Activated CD8-positive, alpha-beta T cell treated with anti-CD3 and anti-CD28 coated beads, Interleukin-2, amount 10 ng/mL, durations not matched to agents 7 days and 5 days (primary cell): ENCODE measurements at regions not wholly inside any gene's neighbourhood (a gene's known extent, or its start where the extent isn't known, plus 50 kb on each side); places are given as distances from the start of the nearest gene placed in this dataset.
"Not testable (repeated sequence)": the region's sequence is repeated elsewhere in the genome, so short reads cannot be mapped to it uniquely, and the experiment has no call there.

ENCODE experiments used
- ATAC-seq: fragments of 150-1000 bp; cut with Tn5 transposase; one replicate; pipeline ENCODE4 v1.10.0; 2021; ENCODE audit warnings: moderate library complexity
- CTCF ChIA-PET: fragments of 350-600 bp; sonication (Branson Sonifier 250); formaldehyde crosslinking; loops from one replicate; lab custom pipeline; 2021; ENCODE audit warnings: antibody characterized with exemption; lab: Charles Lee
- POLR2A ChIA-PET: fragments of 350-600 bp; sonication (Branson Sonifier 250); formaldehyde crosslinking; loops from one replicate; lab custom pipeline; 2021; ENCODE audit warnings: antibody characterized with exemption; lab: Charles Lee
- DNase-seq: peaks from one replicate; pipeline ENCODE4 v3.0.0-alpha.2; 2020
- H3K27ac Mint-ChIP-seq: one replicate; pipeline ENCODE4 v1.8.0; 2021; ENCODE audit warnings: mild to moderate bottlenecking, mixed read lengths
- H3K27me3 Mint-ChIP-seq: one replicate; pipeline ENCODE4 v1.8.0; 2021; ENCODE audit warnings: low read depth, mixed read lengths
- H3K36me3 Mint-ChIP-seq: one replicate; pipeline ENCODE4 v1.8.0; 2021; ENCODE audit warnings: low read depth, mixed read lengths
- H3K4me1 Mint-ChIP-seq: one replicate; pipeline ENCODE4 v1.8.0; 2021; ENCODE audit warnings: low read depth, mixed read lengths
- H3K4me3 Mint-ChIP-seq: one replicate; pipeline ENCODE4 v1.8.0; 2021; ENCODE audit warnings: mild to moderate bottlenecking, mixed read lengths
- H3K9me3 Mint-ChIP-seq: one replicate; pipeline ENCODE4 v1.8.0; 2022; ENCODE audit warnings: mixed read lengths; ENCODE audit not compliant: insufficient read depth

DNA sequence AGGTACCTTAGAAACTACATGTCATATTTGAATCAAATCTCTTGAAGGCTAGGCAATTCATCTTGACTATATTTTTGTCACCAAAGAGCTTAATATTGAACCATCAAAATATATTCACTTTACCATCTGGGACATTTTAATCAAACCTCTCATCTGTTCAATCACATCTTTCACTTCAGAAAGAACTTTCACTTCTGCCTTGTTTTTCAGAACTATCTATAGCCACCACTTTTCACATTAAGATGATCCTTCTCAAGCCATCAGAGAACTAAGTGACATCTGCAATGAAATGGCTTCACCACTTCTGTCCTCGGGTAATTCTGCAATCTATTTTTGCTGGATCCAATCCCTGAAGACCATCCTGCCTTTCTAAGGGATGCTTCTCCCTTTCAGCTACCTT is 57.8 kb downstream of the OR2B2 start:
- Mint-ChIP-seq H3K27ac (no peak overlapping the region), H3K9me3 (no peaks in the 10 kb centered on the region), H3K27me3 (peaks cover 7% of the 10 kb centered on the region), H3K4me1 (no peaks in the 10 kb centered on the region), H3K36me3 (no peaks in the 10 kb centered on the region), H3K4me3 (no peak overlapping the region)
- ATAC-seq (no peak), DNase-seq (no peak)
- ChIA-PET POLR2A (interaction anchor here (0.7 to 8.4 kb wide), 6 partner anchors 11 to 47 kb away, joined by 3 to 135 read pairs (median 3); a partner anchor contains a TSS), CTCF (no interaction called here)

- Mint-ChIP-seq H3K4me3 (no peak overlapping the region), H3K9me3 (no peaks in the 10 kb centered on the region), H3K36me3 (no peaks in the 10 kb centered on the region), H3K4me1 (no peaks in the 10 kb centered on the region), H3K27me3 (peaks cover 12% of the 10 kb centered on the region), H3K27ac (no peak overlapping the region)
- no peak for DNase-seq
- ChIA-PET POLR2A (interaction anchor here (1.2 to 8.4 kb wide), 6 partner anchors 11 to 42 kb away, joined by 3 to 135 read pairs (median 9); a partner anchor contains a TSS), CTCF (interaction anchor here (0.7 to 1.4 kb wide), 4 partner anchors 10 to 71 kb away, joined by 3 to 6 read pairs (median 4); a partner anchor contains a TSS)
- ATAC-seq: no peak
These were observed 60.8 kb downstream of the OR2B2 start for GRCh38 chr6:27851440-27851839.

DNA sequence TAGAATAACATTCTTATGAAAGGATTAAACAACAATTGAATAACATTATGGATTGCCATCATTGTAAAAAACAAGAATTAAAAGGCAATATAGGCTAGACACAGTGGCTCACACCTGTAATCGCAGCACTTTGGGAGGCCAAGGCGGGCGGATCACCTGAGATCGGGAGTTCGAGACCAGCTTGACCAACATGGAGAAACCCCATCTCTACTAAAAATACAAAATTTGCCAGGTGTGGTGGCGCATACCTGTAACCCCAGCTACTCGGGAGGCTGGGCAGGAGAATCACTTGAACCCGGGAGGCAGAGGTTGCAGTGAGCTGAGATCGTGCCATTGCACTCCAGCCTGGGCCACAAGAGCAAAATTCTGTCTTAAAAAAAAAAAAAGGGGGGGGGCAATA is 63.2 kb downstream of the OR2B2 start:
- H3K27me3 Mint-ChIP-seq: peaks cover 12% of the 10 kb centered on the region
- H3K4me1 Mint-ChIP-seq, DNase-seq, ATAC-seq, H3K4me3 Mint-ChIP-seq, H3K27ac Mint-ChIP-seq, H3K9me3 Mint-ChIP-seq, H3K36me3 Mint-ChIP-seq: not testable (repeated sequence)
- POLR2A ChIA-PET: interaction anchor here (1.2 to 8.4 kb wide), 4 partner anchors 11 to 44 kb away, joined by 4 to 135 read pairs (median 27); a partner anchor contains a TSS
- CTCF ChIA-PET: interaction anchor here (1.0 to 1.3 kb wide), 2 partner anchors 12 to 16 kb away, joined by 3 read pairs; a partner anchor contains a TSS

GRCh38 chr6:27847706-27848105 is 64.5 kb downstream of the OR2B2 start:
- ATAC-seq: no peak
- CTCF ChIA-PET: no interaction called here
- peaks cover 3% of the 10 kb centered on the region for H3K36me3 Mint-ChIP-seq
- DNase-seq: no peak
- no peak overlapping the region for H3K4me3 Mint-ChIP-seq
- no peak overlapping the region for H3K27ac Mint-ChIP-seq
- POLR2A ChIA-PET: interaction anchor here (0.9 to 5.4 kb wide), 4 partner anchors 9 to 18 kb away, joined by 4 to 50 read pairs (median 23); a partner anchor contains a TSS
- H3K27me3 Mint-ChIP-seq: peaks cover 12% of the 10 kb centered on the region
- no peaks in the 10 kb centered on the region for H3K4me1 Mint-ChIP-seq
- no peaks in the 10 kb centered on the region for H3K9me3 Mint-ChIP-seq

- Mint-ChIP-seq H3K4me3 (no peak overlapping the region), H3K27ac (no peak overlapping the region), H3K4me1 (peaks cover 15% of the 10 kb centered on the region), H3K27me3 (no peaks in the 10 kb centered on the region), H3K9me3 (no peaks in the 10 kb centered on the region), H3K36me3 (peaks cover 17% of the 10 kb centered on the region)
- ATAC-seq (no peak), DNase-seq (no peak)
- ChIA-PET POLR2A (interaction anchor here (0.6 to 15.4 kb wide), 7 partner anchors 10 to 52 kb away, joined by 3 to 2805 read pairs (median 4); a partner anchor contains a TSS), CTCF (no interaction called here)
These were observed 71.6 kb downstream of the OR2B2 start for GRCh38 chr6:27840572-27840971.

DNA sequence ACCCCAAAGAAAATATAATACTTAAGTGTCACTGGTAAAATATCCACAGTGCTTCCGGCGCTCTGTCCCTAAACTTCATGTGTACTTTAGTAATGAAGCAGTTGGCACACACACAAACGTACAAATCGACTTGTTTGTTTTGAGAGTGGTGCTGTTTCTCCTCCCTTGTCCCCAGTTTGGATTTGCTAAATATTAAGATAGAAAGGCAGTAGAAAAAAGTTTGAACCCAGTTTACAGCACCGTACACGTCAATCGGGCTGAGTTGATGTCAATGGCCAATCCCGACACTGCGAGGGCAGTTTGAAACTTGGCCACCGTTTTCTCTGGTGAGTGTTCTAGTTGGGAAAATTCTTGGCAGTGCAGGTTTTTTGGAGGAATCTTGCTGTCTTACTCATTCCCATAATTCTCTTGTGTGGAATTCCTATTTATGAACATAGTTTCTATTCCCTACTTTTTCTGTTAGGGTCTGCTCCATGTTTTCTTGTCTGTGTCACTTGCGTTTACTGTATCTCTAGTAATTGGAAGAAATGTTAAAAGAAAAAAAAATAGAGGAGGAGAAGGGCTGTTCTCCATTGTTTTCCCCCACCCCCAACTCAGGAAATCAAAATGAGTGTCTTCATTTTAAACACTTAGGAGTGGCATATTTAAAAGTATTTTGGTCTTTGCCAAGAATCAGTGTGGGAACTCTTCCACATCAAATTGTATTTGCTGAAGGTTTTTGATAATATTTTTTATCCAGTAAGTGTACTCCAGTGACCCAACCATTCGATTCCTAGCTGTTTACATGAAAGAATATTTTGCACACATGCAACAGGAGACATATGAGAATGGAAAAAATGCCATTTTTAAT is 72.3 kb downstream of the OR2B2 start:
- peaks cover 20% of the 10 kb centered on the region for H3K36me3 Mint-ChIP-seq
- no peak overlapping the region for H3K4me3 Mint-ChIP-seq
- no peaks in the 10 kb centered on the region for H3K9me3 Mint-ChIP-seq
- no peaks in the 10 kb centered on the region for H3K27me3 Mint-ChIP-seq
- ChIA-PET CTCF (interaction anchor here (4.4 to 5.3 kb wide), 3 partner anchors 26 to 54 kb away, joined by 19 to 72 read pairs (median 43); a partner anchor contains a TSS), POLR2A (interaction anchor here (0.6 to 15.4 kb wide), 24 partner anchors 9 to 1808 kb away, joined by 3 to 2805 read pairs (median 30); a partner anchor contains a TSS)
- DNase-seq (peak; percentile 53), ATAC-seq (no peak)
- H3K4me1 Mint-ChIP-seq: peaks cover 21% of the 10 kb centered on the region
- no peak overlapping the region for H3K27ac Mint-ChIP-seq

GRCh38 chr6:27838945-27839625 is 73.1 kb downstream of the OR2B2 start:
- CTCF ChIA-PET: interaction anchor here (1.7 to 5.3 kb wide), 6 partner anchors 10 to 55 kb away, joined by 5 to 72 read pairs (median 19); a partner anchor contains a TSS
- Mint-ChIP-seq H3K27ac (no peak overlapping the region), H3K27me3 (no peaks in the 10 kb centered on the region), H3K4me3 (no peak overlapping the region), H3K9me3 (no peaks in the 10 kb centered on the region), H3K4me1 (peaks cover 25% of the 10 kb centered on the region), H3K36me3 (peaks cover 22% of the 10 kb centered on the region)
- peak; percentile 50 for DNase-seq
- POLR2A ChIA-PET: interaction anchor here (0.6 to 15.4 kb wide), 42 partner anchors 8 to 1821 kb away, joined by 3 to 2805 read pairs (median 12); partner anchors contain the start of gene TRIM27
- peak; percentile 12 for ATAC-seq

DNA sequence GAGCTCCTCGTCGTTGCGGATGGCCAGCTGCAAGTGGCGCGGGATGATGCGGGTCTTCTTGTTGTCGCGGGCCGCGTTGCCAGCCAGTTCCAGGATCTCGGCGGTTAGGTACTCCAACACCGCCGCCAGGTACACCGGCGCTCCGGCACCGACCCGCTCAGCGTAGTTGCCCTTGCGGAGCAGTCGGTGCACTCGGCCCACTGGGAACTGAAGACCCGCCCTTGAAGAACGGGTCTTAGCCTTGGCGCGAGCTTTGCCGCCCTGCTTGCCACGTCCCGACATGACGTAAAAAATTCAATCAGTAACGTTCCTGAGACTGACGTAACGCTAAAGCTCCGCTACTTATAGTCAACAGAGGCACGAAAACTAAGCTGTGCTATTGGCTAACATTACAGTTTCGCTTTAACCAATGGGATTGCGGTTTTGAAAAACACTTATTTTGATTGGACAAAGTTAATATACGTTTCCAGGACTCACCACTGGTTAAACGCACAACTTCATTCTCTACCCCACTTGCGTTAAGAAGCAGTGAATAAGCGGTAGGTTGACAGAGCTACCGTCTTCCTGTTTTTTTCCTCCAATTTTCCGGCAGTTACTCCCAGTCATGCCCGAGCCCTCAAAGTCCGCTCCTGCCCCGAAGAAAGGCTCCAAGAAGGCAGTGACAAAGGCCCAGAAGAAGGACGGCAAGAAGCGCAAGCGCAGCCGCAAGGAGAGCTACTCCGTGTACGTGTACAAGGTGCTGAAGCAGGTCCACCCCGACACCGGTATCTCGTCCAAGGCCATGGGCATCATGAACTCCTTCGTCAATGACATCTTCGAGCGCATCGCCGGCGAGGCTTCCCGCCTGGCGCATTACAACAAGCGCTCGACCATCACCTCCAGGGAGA is 73.9 kb downstream of the OR2B2 start:
- Mint-ChIP-seq H3K9me3 (no peaks in the 10 kb centered on the region), H3K36me3 (peaks cover 21% of the 10 kb centered on the region), H3K4me1 (peaks cover 33% of the 10 kb centered on the region), H3K4me3 (no peak overlapping the region), H3K27ac (no peak overlapping the region), H3K27me3 (no peaks in the 10 kb centered on the region)
- ChIA-PET POLR2A (interaction anchor here (0.6 to 15.4 kb wide), 50 partner anchors 9 to 1821 kb away, joined by 3 to 2805 read pairs (median 10); partner anchors contain the start of genes TRIM27 and ZKSCAN8), CTCF (interaction anchor here (1.3 to 5.3 kb wide), 8 partner anchors 9 to 56 kb away, joined by 3 to 72 read pairs (median 14); a partner anchor contains a TSS)
- peak; percentile 78 for ATAC-seq
- DNase-seq: peak; percentile 92

GRCh38 chr6:27837625-27838057 is 74.6 kb downstream of the OR2B2 start:
- peaks cover 23% of the 10 kb centered on the region for H3K36me3 Mint-ChIP-seq
- ChIA-PET CTCF (interaction anchor here (1.3 to 5.3 kb wide), 8 partner anchors 9 to 57 kb away, joined by 3 to 72 read pairs (median 14); a partner anchor contains a TSS), POLR2A (interaction anchor here (0.6 to 15.4 kb wide), 46 partner anchors 8 to 1901 kb away, joined by 3 to 2805 read pairs (median 10); partner anchors contain the start of genes TRIM27 and ZKSCAN8)
- H3K4me1 Mint-ChIP-seq: peaks cover 35% of the 10 kb centered on the region
- H3K9me3 Mint-ChIP-seq: no peaks in the 10 kb centered on the region
- no peak overlapping the region for H3K27ac Mint-ChIP-seq
- H3K4me3 Mint-ChIP-seq: no peak overlapping the region
- DNase-seq (no peak), ATAC-seq (peak; percentile 11)
- no peaks in the 10 kb centered on the region for H3K27me3 Mint-ChIP-seq

DNA sequence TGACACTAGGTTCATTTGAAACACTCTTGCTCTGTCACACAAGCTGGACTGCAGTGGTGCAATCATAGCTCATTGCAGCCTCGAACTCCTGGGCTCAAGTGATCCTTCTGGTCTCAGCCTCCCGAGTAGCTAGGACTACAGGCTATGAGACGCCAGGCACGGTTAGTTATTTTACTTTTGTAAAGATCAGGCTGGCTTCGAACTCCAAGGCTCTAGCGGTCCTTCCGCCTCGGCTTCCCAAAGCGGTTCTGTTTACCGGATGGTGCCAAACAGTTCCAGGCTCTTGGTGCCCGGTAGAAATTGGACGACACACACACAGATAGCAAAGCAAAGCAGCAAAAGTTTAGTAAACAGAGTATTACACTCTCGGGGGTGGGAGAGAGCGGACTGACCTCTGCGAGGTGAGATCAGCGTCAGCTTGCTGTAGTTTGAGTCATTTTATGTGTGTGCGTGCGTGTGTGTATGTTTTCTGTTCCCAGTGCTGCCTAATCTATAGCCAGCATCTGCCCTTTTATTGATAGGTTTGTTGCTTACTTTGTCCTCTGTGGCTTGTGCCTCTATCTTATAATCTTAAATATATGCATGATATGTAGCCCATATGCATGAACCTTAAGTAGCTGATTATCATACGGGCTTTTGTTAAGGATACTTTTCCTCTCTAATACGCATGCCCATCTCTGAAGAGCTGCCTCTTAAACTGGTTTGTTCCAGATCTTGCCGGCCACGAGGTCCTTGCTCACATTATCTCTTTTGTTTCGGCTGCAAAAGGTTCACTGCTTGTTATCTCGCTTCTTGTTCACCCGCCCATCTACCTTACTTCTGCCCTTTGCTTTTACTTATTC is 75.2 kb downstream of the OR2B2 start:
- peaks cover 35% of the 10 kb centered on the region for H3K4me1 Mint-ChIP-seq
- CTCF ChIA-PET: interaction anchor here (1.3 to 5.3 kb wide), 8 partner anchors 8 to 57 kb away, joined by 3 to 72 read pairs (median 14); a partner anchor contains a TSS
- DNase-seq: peak; percentile 80

More for the DNA sequence above, 75.2 kb downstream of the OR2B2 start:
- Mint-ChIP-seq H3K36me3 (peaks cover 17% of the 10 kb centered on the region), H3K27me3 (no peaks in the 10 kb centered on the region), H3K27ac (no peak overlapping the region), H3K9me3 (no peaks in the 10 kb centered on the region), H3K4me3 (no peak overlapping the region)
- peak; percentile 29 for ATAC-seq
- POLR2A ChIA-PET: interaction anchor here (0.6 to 15.4 kb wide), 41 partner anchors 8 to 1902 kb away, joined by 3 to 2805 read pairs (median 16); a partner anchor contains a TSS
